RWPE2 (cell line): ENCODE measurements at regions not wholly inside any gene's neighbourhood (a gene's known extent, or its start where the extent isn't known, plus 50 kb on each side); places are given as distances from the start of the nearest gene placed in this dataset.

Source experiments
- ATAC-seq: fragments of 200-7000 bp; cut with Tn5 transposase; 3 replicates; pipeline ENCODE4 v1.9.1; 2021; ENCODE audit warnings: low read depth
- DNase-seq: peaks from one replicate; pipeline ENCODE4 v3.0.0-alpha.2; 2020; ENCODE audit warnings: low spot score
- H3K27ac ChIP-seq: fragments of 450-650 bp; 2 replicates; pipeline ENCODE4 v1.5.1; 2017; ENCODE audit warnings: mild to moderate bottlenecking; ENCODE audit not compliant: poor library complexity, severe bottlenecking
- H3K27me3 ChIP-seq: fragments of 250-450 bp; sonication (Bioruptor Pico); 2 replicates; pipeline ENCODE4 v1.5.1; 2021; ENCODE audit warnings: mild to moderate bottlenecking, moderate library complexity; ENCODE audit not compliant: insufficient read depth, poor library complexity, severe bottlenecking
- H3K36me3 ChIP-seq: fragments of 250-450 bp; sonication (Bioruptor Pico); 2 replicates; pipeline ENCODE4 v1.5.1; 2020; ENCODE audit warnings: low read depth, mild to moderate bottlenecking, moderate library complexity
- H3K4me1 ChIP-seq: fragments of 250-450 bp; sonication (Bioruptor Pico); 2 replicates; pipeline ENCODE4 v1.5.1; 2021; ENCODE audit warnings: mild to moderate bottlenecking, moderate library complexity; ENCODE audit not compliant: insufficient read depth, poor library complexity, severe bottlenecking
- H3K4me3 ChIP-seq: fragments of 250-450 bp; sonication (Bioruptor Pico); 2 replicates; pipeline ENCODE4 v1.5.1; 2021; ENCODE audit warnings: mild to moderate bottlenecking, moderate library complexity; ENCODE audit not compliant: severe bottlenecking
- H3K9me3 ChIP-seq: fragments of 250-450 bp; sonication (Bioruptor Pico); 2 replicates; pipeline ENCODE4 v1.5.1; 2021; ENCODE audit warnings: mild to moderate bottlenecking, moderate library complexity; ENCODE audit not compliant: severe bottlenecking
- CTCF ChIP-seq: fragments of 450-650 bp; IDR thresholded peaks from one replicate; pipeline ENCODE4 v1.5.1; 2017; ENCODE audit warnings: mild to moderate bottlenecking, moderate library complexity; ENCODE audit not compliant: poor library complexity, severe bottlenecking

DNA sequence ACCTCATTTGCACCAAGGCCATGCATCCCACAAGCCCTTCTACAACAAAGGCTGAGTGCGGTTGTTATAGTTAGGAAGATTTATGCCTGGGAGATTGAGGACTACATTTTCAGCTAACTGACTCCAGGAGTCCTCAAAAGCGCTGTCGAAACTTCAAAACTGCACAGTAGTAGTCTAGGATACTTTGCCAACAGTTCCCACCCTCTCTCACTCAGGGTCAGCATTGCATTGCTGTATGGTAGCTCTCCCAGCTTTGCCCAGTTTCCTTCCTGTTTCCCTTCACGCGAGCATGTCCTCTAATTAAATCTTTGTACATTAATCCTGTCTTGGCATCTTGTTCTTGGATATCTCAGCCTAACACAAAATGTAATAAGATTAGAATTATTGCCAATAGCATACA, 420.6 kb upstream of the UBE2E3 start:
- TF ChIP-seq CTCF: no peak
- Histone ChIP-seq H3K27me3 (no peaks in the 10 kb centered on the region), H3K27ac (no peak overlapping the region), H3K9me3 (no peaks in the 10 kb centered on the region), H3K36me3 (no peaks in the 10 kb centered on the region), H3K4me3 (no peak overlapping the region), H3K4me1 (no peaks in the 10 kb centered on the region)
- DNase-seq (no peak), ATAC-seq (no peak)

GRCh38 chr2:180559038-180559437, 421.4 kb upstream of the UBE2E3 start:
- DNase-seq (no peak), ATAC-seq (no peak)
- Histone ChIP-seq H3K4me1 (no peaks in the 10 kb centered on the region), H3K27ac (no peak overlapping the region), H3K36me3 (no peaks in the 10 kb centered on the region), H3K4me3 (no peak overlapping the region), H3K27me3 (no peaks in the 10 kb centered on the region), H3K9me3 (no peaks in the 10 kb centered on the region)
- TF ChIP-seq CTCF: no peak

DNA sequence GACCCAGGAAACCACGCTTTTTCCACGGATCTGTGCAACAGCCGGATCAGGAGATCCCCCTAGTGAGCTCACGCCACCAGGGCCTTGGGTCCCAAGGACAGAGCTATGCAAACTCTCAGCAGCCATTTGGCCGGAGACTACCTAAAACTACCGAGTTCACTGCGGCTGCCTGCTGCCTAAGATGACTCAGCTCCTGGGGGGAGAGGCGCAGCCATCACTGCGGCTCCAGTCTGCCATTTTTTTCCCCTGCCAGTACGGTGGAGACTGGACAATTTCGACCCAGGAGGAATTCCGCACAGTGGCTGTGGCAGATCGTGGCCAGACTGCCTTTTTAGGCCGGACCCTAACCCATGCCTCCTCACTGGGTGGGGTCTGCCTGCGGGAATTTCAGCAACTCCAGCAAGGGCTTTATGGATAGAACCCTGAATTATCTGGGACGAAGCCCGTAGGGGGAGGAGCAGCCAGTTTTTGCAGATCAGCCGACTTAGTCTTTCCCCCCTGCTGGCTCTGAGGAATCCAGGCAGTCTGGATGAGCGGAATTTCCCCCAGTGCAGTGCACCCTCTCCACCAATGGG, 424.9 kb upstream of the UBE2E3 start:
- no peak overlapping the region for H3K27ac ChIP-seq
- no peak for TF ChIP-seq CTCF
- no peaks in the 10 kb centered on the region for H3K9me3 ChIP-seq
- H3K36me3 ChIP-seq: no peaks in the 10 kb centered on the region
- no peak overlapping the region for H3K4me3 ChIP-seq
- ATAC-seq: no peak
- H3K4me1 ChIP-seq: no peaks in the 10 kb centered on the region
- DNase-seq: no peak
- no peaks in the 10 kb centered on the region for H3K27me3 ChIP-seq

DNA sequence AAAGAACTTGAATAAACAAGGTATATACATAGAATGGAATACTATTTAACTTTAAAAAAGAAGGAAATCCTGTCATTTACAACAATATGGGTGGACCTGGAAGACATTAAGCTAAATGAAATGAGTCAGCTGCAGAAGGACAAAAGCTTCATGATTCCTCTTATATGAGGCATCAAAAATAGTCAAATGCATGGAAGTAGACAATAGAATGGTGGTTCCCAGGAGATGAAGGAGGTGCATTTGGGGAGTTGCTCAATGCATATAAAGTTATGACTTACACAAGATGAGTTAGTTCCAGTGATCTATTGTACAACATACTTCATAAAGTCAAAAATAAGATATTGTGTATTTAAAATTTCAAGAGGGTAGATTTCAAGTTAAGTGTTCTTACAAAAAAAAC, 426.1 kb upstream of the UBE2E3 start:
- Histone ChIP-seq H3K27me3 (no peaks in the 10 kb centered on the region), H3K4me3 (no peak overlapping the region), H3K4me1 (no peaks in the 10 kb centered on the region), H3K36me3 (no peaks in the 10 kb centered on the region), H3K27ac (no peak overlapping the region), H3K9me3 (no peaks in the 10 kb centered on the region)
- no peak for TF ChIP-seq CTCF
- DNase-seq: no peak
- ATAC-seq: no peak

DNA sequence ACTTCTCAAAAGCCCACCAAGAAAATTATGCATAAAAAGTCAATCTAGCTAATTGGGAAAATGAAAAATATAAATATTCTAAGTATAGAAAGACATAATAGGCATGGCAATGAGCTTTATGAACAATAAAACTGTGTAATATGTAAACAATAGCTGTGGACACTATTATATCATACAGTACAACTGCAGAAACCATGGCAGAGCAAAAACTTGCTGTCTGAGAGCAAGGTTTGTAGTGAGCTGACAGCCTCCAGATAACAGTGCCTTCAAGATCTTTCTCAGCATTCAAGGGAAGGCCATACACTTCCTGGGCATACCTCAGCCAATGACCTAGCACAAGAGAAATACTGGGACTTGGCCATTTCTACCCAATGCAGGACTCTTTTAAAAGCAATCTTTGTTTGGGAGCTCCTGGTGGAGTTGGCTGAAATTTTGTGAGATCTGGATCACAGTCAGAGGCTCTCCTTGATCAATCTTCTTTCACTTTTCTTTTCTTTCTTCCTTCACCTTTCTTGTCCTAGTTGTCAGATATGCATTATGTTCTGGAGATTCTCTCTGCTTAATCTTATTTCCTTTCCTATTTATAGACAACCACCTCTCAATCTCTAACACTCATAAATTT, 427.2 kb upstream of the UBE2E3 start:
- no peaks in the 10 kb centered on the region for H3K9me3 ChIP-seq
- no peak for TF ChIP-seq CTCF
- H3K4me3 ChIP-seq: no peak overlapping the region
- DNase-seq (no peak), ATAC-seq (no peak)
- H3K27me3 ChIP-seq: no peaks in the 10 kb centered on the region
- no peak overlapping the region for H3K27ac ChIP-seq
- H3K4me1 ChIP-seq: no peaks in the 10 kb centered on the region
- H3K36me3 ChIP-seq: no peaks in the 10 kb centered on the region
